ENCODE measurements at regions not wholly inside any gene's neighbourhood (a gene's known extent, or its start where the extent isn't known, plus 50 kb on each side); places are given as distances from the start of the nearest gene placed in this dataset.

GRCh38 chr2:146444987-146445386 is 1399.8 kb upstream of the ACVR2A start:
- Mint-ChIP-seq H3K4me1 (ENCODE audit: low read depth) (no peaks in the 10 kb centered on the region), H3K27me3 (ENCODE audit: low read depth) (no peaks in the 10 kb centered on the region), H3K36me3 (ENCODE audit: low read depth) (no peaks in the 10 kb centered on the region), H3K9me3 (ENCODE audit: low read depth) (no peaks in the 10 kb centered on the region), H3K27ac (ENCODE audit: unreplicated experiment) (no peak overlapping the region), H3K4me3 (ENCODE audit: unreplicated experiment) (no peak overlapping the region)
- no peak for TF ChIP-seq CTCF (IDR thresholded peaks at IDR 0.05)
- no peak for DNase-seq (ENCODE audit: low spot score)

GRCh38 chr2:146444085-146444484 is 1400.7 kb upstream of the ACVR2A start:
- Mint-ChIP-seq H3K27me3 (ENCODE audit: low read depth) (no peaks in the 10 kb centered on the region), H3K9me3 (ENCODE audit: low read depth) (peaks cover 3% of the 10 kb centered on the region), H3K27ac (ENCODE audit: unreplicated experiment) (no peak overlapping the region), H3K36me3 (ENCODE audit: low read depth) (no peaks in the 10 kb centered on the region), H3K4me3 (ENCODE audit: unreplicated experiment) (no peak overlapping the region), H3K4me1 (ENCODE audit: low read depth) (no peaks in the 10 kb centered on the region)
- no peak for TF ChIP-seq CTCF (IDR thresholded peaks at IDR 0.05)
- no peak for DNase-seq (ENCODE audit: low spot score)

GRCh38 chr2:146438246-146438645 is 1406.6 kb upstream of the ACVR2A start:
- Mint-ChIP-seq H3K27ac (ENCODE audit: unreplicated experiment) (no peak overlapping the region), H3K4me3 (ENCODE audit: unreplicated experiment) (no peak overlapping the region), H3K9me3 (ENCODE audit: low read depth) (peaks cover 3% of the 10 kb centered on the region), H3K4me1 (ENCODE audit: low read depth) (no peaks in the 10 kb centered on the region), H3K36me3 (ENCODE audit: low read depth) (no peaks in the 10 kb centered on the region), H3K27me3 (ENCODE audit: low read depth) (no peaks in the 10 kb centered on the region)
- no peak for TF ChIP-seq CTCF (IDR thresholded peaks at IDR 0.05)
- DNase-seq (ENCODE audit: low spot score), result no peak

- H3K36me3 Mint-ChIP-seq (ENCODE audit: low read depth), result no peaks in the 10 kb centered on the region
- H3K4me3 Mint-ChIP-seq (ENCODE audit: unreplicated experiment), result no peak overlapping the region
- TF ChIP-seq CTCF (IDR thresholded peaks at IDR 0.05), result no peak
- no peak overlapping the region for H3K27ac Mint-ChIP-seq (ENCODE audit: unreplicated experiment)
- H3K4me1 Mint-ChIP-seq (ENCODE audit: low read depth), result no peaks in the 10 kb centered on the region
- DNase-seq (ENCODE audit: low spot score), result no peak
- H3K27me3 Mint-ChIP-seq (ENCODE audit: low read depth), result no peaks in the 10 kb centered on the region
- H3K9me3 Mint-ChIP-seq (ENCODE audit: low read depth), result peaks cover 3% of the 10 kb centered on the region
These were observed 1407.1 kb upstream of the ACVR2A start for GRCh38 chr2:146437712-146438111.

- no peaks in the 10 kb centered on the region for H3K36me3 Mint-ChIP-seq (ENCODE audit: low read depth)
- no peak for DNase-seq (ENCODE audit: low spot score)
- H3K27ac Mint-ChIP-seq (ENCODE audit: unreplicated experiment), result no peak overlapping the region
These were observed 1411.5 kb upstream of the ACVR2A start for GRCh38 chr2:146433116-146433875.

More at GRCh38 chr2:146433116-146433875, 1411.5 kb upstream of the ACVR2A start:
- H3K4me1 Mint-ChIP-seq (ENCODE audit: low read depth), result no peaks in the 10 kb centered on the region
- H3K4me3 Mint-ChIP-seq (ENCODE audit: unreplicated experiment), result no peak overlapping the region
- no peaks in the 10 kb centered on the region for H3K27me3 Mint-ChIP-seq (ENCODE audit: low read depth)
- H3K9me3 Mint-ChIP-seq (ENCODE audit: low read depth), result no peaks in the 10 kb centered on the region
- no peak for TF ChIP-seq CTCF (IDR thresholded peaks at IDR 0.05)
